BLaER1 treated with 17β-estradiol and CSF1 and Interleukin-3, amounts not matched to agents 10 nM and 100 nM (cell line): ENCODE measurements at regions not wholly inside any gene's neighbourhood (a gene's known extent, or its start where the extent isn't known, plus 50 kb on each side); places are given as distances from the start of the nearest gene placed in this dataset.

Experiments
- H3K27ac ChIP-seq, 11 experiments: shearing (Covaris generic); formaldehyde crosslinking; 2 replicates each; pipeline ENCODE4 v1.8.1; 2022
- H3K27me3 ChIP-seq, 11 experiments: shearing (Covaris generic); formaldehyde crosslinking; 2 replicates each; pipeline ENCODE4 v1.8.1; 2022
- H3K36me3 ChIP-seq, 11 experiments: shearing (Covaris generic); formaldehyde crosslinking; 2 replicates each; pipeline ENCODE4 v1.8.1; 2022
- H3K4me1 ChIP-seq, 10 experiments: shearing (Covaris generic); formaldehyde crosslinking; 2 replicates each; pipeline ENCODE4 v1.8.1; 2022
- H3K4me2 ChIP-seq, 11 experiments: shearing (Covaris generic); formaldehyde crosslinking; 2 replicates each; pipeline ENCODE4 v1.8.1; 2022
- H3K4me3 ChIP-seq, 10 experiments: shearing (Covaris generic); formaldehyde crosslinking; 2 replicates each; pipeline ENCODE4 v1.8.1; 2022
- H3K9ac ChIP-seq, 11 experiments: shearing (Covaris generic); formaldehyde crosslinking; 2 replicates each; pipeline ENCODE4 v1.8.1; 2022
- H3K9me3 ChIP-seq, 11 experiments: shearing (Covaris generic); formaldehyde crosslinking; replicated peaks in 1 of 11; 2 replicates each; pipeline ENCODE4 v1.8.1; 2022
- H4K20me1 ChIP-seq, 11 experiments: shearing (Covaris generic); formaldehyde crosslinking; 2 replicates each; pipeline ENCODE4 v1.8.1; 2022
- Cebpa-rat ChIP-seq, 11 experiments: shearing (Covaris generic); IDR thresholded peaks; 2 replicates each; pipeline ENCODE4 v1.8.1; 2022

DNA sequence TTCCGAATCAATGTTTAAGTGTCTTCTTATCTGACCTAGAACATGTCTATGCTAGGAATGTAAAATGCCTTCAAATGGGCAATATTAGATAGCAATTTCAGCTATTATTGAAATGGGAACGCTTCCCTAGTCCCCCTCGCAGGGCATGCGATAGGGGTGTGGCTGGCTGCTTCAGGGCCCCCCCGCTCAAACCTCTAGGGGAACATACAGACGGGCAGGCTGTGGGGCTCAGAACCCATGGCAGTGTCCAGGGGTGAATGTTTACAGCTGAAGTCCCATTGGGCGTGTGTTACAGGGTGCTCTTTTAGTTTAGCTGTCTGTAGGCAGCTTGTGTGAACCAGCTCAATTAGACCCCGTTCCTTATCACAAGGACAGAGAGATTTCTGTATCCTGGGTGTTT is 315.9 kb downstream of the DSEL start:
- Histone ChIP-seq H3K9me3 (no peaks in the 10 kb centered on the region), H3K4me1 (no peaks in the 10 kb centered on the region), H3K36me3 (no peaks in the 10 kb centered on the region), H3K27ac (no peak overlapping the region), H3K9ac (no peak overlapping the region), H3K4me3 (no peak overlapping the region), H4K20me1 (no peaks in the 10 kb centered on the region), H3K27me3 (no peaks in the 10 kb centered on the region), H3K4me2 (no peak overlapping the region)
- TF ChIP-seq Cebpa-rat (IDR thresholded peaks at IDR 0.05), result no peak

DNA sequence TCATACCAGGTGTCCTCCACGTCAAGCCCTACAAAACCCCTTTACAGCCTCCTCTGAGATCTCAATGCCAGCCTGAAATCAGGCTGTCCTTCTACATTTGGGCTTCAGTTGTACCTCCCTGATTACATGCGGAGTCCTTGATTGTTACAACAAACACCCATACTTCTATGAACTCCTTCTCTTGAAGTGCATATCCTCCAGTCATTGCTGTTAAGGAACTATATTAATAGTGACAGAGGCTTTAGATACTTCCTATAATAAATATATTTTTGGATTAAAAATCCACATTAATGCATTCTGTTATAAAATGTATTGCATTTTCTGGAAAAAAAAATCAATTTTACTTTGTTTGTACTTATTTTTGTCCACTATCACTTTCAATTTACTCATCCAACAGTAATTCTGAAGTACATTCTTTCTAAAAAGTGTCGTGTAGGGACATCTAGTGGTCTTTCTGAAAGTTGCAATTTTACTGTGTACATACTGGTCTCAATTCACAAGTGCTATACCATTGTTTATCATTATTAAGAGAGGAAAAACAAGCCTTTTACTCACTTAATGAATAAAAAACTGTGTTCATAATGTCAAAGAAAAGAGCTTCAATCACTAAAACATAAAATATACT is 316.4 kb downstream of the DSEL start:
- Histone ChIP-seq H3K9me3 (no peaks in the 10 kb centered on the region), H3K9ac (no peak overlapping the region), H3K4me1 (no peaks in the 10 kb centered on the region), H3K4me2 (no peak overlapping the region), H3K36me3 (no peaks in the 10 kb centered on the region), H3K27me3 (no peaks in the 10 kb centered on the region), H4K20me1 (no peaks in the 10 kb centered on the region), H3K4me3 (no peak overlapping the region), H3K27ac (no peak overlapping the region)
- no peak for TF ChIP-seq Cebpa-rat (IDR thresholded peaks at IDR 0.05)

DNA sequence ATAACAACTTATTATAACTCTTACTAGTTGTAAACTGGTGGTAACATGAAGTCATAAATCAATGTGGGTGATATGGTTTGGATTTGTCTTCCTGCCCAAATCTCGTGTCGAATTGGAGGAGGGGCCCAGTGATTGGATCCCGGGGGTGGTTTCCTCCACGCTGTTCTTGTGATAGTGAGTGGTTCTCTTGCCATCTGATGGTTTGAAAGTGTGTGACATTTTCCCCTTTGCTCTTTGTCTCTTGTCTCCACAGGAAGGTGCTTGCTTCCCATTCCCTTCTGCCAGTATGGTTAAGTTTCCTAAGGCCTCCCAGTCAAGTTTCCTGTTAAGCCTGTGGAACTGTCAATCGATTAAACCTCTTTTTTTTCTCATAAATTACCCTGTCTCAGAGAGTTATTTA is 321.6 kb downstream of the DSEL start:
- Histone ChIP-seq H3K9ac (no peak overlapping the region), H3K4me1 (no peaks in the 10 kb centered on the region), H3K9me3 (no peaks in the 10 kb centered on the region), H3K4me2 (no peak overlapping the region), H3K4me3 (no peak overlapping the region), H3K27me3 (no peaks in the 10 kb centered on the region), H3K27ac (no peak overlapping the region), H4K20me1 (no peaks in the 10 kb centered on the region), H3K36me3 (no peaks in the 10 kb centered on the region)
- no peak for TF ChIP-seq Cebpa-rat (IDR thresholded peaks at IDR 0.05)

DNA sequence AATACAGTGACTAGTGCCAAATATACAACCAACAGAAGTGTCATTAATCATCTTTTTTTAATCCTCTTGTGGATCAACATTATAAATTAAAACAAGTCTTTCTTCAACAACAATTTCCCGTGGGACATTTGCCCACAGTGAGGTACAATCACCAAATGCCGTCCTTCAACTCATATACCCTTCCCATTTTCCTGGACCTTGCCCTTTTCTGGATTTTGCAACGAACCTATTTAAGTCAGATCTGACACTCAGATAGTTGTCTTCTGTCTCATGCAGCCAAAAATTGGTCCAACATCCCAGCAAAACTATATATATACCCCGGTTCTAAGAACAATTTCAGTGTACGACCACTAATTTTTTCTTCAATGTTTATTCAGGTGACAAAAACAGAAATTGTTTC is 324.0 kb downstream of the DSEL start:
- H3K4me3 ChIP-seq, result no peak overlapping the region
- H4K20me1 ChIP-seq, result no peaks in the 10 kb centered on the region
- no peaks in the 10 kb centered on the region for H3K9me3 ChIP-seq
- H3K27me3 ChIP-seq, result no peaks in the 10 kb centered on the region
- H3K4me1 ChIP-seq, result no peaks in the 10 kb centered on the region
- no peak overlapping the region for H3K27ac ChIP-seq
- no peak overlapping the region for H3K4me2 ChIP-seq
- TF ChIP-seq Cebpa-rat (IDR thresholded peaks at IDR 0.05), result no peak
- H3K36me3 ChIP-seq, result no peaks in the 10 kb centered on the region
- H3K9ac ChIP-seq, result no peak overlapping the region

DNA sequence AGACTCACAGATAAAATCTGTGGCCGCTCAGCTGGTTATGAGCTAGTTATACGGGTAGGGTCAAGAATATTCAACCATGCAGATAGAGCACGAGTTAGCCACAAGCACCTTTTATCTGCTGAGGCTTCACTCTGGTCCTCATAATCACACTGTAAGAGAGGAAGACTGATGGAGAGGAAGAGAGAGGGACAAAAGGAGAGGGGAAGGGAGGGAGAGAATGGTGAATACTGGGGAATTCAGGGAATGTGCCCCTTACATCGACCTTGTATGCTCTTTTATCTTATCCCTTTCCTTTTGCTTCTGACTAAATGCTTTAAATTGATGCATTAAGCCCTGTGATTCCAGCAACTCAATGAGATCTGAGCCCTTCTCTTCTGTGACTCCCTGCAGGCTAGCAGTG is 333.1 kb downstream of the DSEL start:
- Histone ChIP-seq H3K4me3 (no peak overlapping the region), H3K27me3 (no peaks in the 10 kb centered on the region), H3K27ac (no peak overlapping the region), H3K36me3 (no peaks in the 10 kb centered on the region), H3K9ac (no peak overlapping the region), H3K4me2 (no peak overlapping the region), H3K9me3 (no peaks in the 10 kb centered on the region), H4K20me1 (no peaks in the 10 kb centered on the region), H3K4me1 (no peaks in the 10 kb centered on the region)
- no peak for TF ChIP-seq Cebpa-rat (IDR thresholded peaks at IDR 0.05)

DNA sequence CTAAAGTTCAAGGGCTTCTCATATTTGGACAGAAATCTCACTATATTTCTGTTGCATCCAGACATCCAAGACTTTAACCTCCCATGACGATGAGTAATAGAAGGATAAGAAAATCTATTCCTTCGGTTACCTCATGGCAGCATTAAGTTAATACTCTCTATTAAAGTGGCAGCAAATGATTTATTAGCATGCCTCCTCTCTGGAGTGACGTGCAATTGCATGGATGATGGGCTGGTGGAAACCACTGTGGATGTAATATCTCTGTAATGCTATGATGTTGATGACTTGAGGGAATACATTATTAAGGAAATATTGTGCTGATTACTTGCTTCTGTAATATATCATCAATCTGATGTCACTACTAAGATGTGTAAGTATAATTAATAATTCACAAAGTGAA is 336.8 kb downstream of the DSEL start:
- no peaks in the 10 kb centered on the region for H3K27me3 ChIP-seq
- no peaks in the 10 kb centered on the region for H4K20me1 ChIP-seq
- H3K4me2 ChIP-seq, result no peak overlapping the region
- TF ChIP-seq Cebpa-rat (IDR thresholded peaks at IDR 0.05), result no peak
- H3K27ac ChIP-seq, result no peak overlapping the region
- no peaks in the 10 kb centered on the region for H3K4me1 ChIP-seq
- no peaks in the 10 kb centered on the region for H3K36me3 ChIP-seq
- no peaks in the 10 kb centered on the region for H3K9me3 ChIP-seq
- no peak overlapping the region for H3K4me3 ChIP-seq
- H3K9ac ChIP-seq, result no peak overlapping the region

DNA sequence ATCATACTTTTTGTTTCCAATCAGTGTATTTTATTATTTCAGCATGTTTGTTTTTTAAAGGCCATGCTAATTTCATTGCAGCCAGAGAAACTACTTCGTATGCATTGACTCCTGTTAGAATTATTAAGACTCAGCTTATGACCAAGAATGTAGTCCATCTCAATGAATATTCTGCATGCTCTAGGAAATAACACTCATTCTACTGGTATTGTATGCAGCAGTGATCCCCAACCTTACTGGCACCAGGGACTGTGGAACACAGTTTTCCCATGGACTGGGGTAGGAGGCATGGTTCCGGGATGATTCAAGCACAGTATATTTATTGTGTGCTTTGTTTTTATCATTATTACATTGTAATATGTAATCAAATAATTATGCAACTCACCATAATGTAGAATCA is 356.9 kb downstream of the DSEL start:
- H3K9me3 ChIP-seq, result no peaks in the 10 kb centered on the region
- no peak overlapping the region for H3K27ac ChIP-seq
- H3K36me3 ChIP-seq, result no peaks in the 10 kb centered on the region

DNA sequence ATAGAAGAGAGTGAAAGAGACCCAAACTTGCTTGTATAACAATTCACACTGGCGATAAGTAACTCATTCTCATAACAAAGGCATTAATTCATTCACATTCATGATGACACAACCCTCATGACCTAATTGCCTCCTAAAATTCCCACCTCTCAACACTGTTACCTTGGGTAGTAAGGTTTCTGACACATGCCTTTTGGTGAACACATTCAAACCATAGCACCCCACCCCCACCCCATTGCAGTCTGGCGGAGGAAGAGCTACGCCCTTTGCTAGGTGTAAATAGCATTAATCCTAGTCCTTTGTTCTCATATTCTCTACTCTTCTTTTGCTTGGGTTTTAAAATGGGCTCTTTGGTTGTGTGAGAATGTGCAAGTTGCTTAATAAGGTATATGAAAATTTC is 361.5 kb downstream of the DSEL start:
- no peak overlapping the region for H3K4me3 ChIP-seq
- H3K36me3 ChIP-seq, result no peaks in the 10 kb centered on the region

More for the DNA sequence above, 356.9 kb downstream of the DSEL start:
- Histone ChIP-seq H3K4me3 (no peak overlapping the region), H3K4me2 (no peak overlapping the region), H3K4me1 (no peaks in the 10 kb centered on the region), H3K9ac (no peak overlapping the region), H3K27me3 (no peaks in the 10 kb centered on the region), H4K20me1 (no peaks in the 10 kb centered on the region)
- TF ChIP-seq Cebpa-rat (IDR thresholded peaks at IDR 0.05), result no peak

DNA sequence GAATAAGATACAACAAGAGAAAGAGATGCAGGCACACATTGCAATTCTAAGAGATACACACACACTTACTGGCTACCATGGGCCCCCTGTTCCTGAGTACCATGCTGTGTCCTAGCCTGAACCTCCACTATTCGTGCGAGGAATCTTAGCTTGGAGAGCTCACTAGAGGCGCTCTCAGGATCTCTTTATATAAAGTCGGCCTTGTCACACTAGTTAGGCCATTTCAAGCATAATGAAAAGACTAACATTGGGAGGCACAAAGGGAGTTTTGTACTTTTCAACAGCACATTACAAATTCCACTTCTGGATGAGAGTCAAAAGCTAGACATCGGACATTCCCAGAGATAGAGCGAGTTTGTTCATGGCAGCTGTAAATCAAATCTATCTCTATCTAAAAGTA is 365.2 kb downstream of the DSEL start:
- Histone ChIP-seq H3K4me3 (no peak overlapping the region), H3K9ac (no peak overlapping the region), H3K4me1 (0 out of 20 replicates have a peak, but pooled peaks cover 0 to 3% (median 0%) of the 10 kb centered on the region in 10 experiments), H3K27me3 (no peaks in the 10 kb centered on the region), H3K4me2 (no peak overlapping the region), H4K20me1 (no peaks in the 10 kb centered on the region), H3K36me3 (no peaks in the 10 kb centered on the region), H3K9me3 (no peaks in the 10 kb centered on the region), H3K27ac (no peak overlapping the region)
- TF ChIP-seq Cebpa-rat (IDR thresholded peaks at IDR 0.05), result no peak

More for the DNA sequence above, 361.5 kb downstream of the DSEL start:
- H4K20me1 ChIP-seq, result no peaks in the 10 kb centered on the region
- no peaks in the 10 kb centered on the region for H3K27me3 ChIP-seq
- H3K4me1 ChIP-seq, result 0 out of 20 replicates have a peak, but pooled peaks cover 0 to 3% (median 0%) of the 10 kb centered on the region in 10 experiments
- H3K9me3 ChIP-seq, result no peaks in the 10 kb centered on the region
- no peak overlapping the region for H3K4me2 ChIP-seq
- H3K9ac ChIP-seq, result no peak overlapping the region
- H3K27ac ChIP-seq, result no peak overlapping the region
- no peak for TF ChIP-seq Cebpa-rat (IDR thresholded peaks at IDR 0.05)

DNA sequence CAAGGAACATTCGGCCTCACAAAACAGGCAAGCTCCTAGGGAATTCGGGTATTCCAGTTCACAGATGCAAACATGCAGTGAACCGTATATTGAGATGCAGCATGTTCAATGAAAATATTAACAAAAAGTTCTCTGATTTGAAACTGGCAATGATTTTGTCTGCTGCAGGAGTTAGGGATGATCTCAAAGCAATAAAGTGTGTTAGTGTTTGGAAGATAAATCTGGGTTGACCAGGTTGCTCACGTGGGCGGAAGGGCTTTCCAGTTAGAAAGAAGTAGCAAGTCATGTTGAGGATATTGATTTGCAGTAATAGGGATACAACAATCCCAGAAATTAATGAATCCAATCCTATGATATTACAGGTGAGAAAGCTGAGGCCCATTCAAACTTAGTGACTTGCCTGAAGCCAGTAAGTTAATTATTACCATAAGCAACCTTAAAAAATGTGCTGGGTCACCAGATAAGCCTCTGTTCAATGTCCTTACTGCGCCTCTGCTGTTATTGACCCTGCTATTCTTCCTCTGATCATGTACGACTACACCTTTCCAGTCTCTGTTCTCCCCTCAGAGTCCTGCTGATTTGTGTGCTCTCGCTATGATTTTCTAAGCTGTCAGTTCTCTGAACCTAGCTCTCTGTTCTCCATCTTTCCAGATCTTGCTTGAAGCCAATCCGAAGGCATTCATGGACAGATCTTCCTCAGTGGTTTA is 370.8 kb downstream of the DSEL start:
- no peaks in the 10 kb centered on the region for H3K9me3 ChIP-seq
- H4K20me1 ChIP-seq, result no peaks in the 10 kb centered on the region
- TF ChIP-seq Cebpa-rat (IDR thresholded peaks at IDR 0.05), result no peak
- no peak overlapping the region for H3K4me3 ChIP-seq
- no peak overlapping the region for H3K9ac ChIP-seq
- H3K27ac ChIP-seq, result no peak overlapping the region
- H3K36me3 ChIP-seq, result no peaks in the 10 kb centered on the region
- no peaks in the 10 kb centered on the region for H3K27me3 ChIP-seq
- no peak overlapping the region for H3K4me2 ChIP-seq
- no peaks in the 10 kb centered on the region for H3K4me1 ChIP-seq
